Peyer's patch (tissue), 4 donors: ENCODE measurements at regions not wholly inside any gene's neighbourhood (a gene's known extent, or its start where the extent isn't known, plus 50 kb on each side); places are given as distances from the start of the nearest gene placed in this dataset.

Source experiments
- CTCF ChIP-seq, 6 experiments: fragments of 450-650 bp in 4 of 6; fragments of 200-600 bp in 2 of 6; sonication (generic) in 1 of 6; IDR thresholded peaks; one replicate each; pipeline ENCODE4 v1.5.1; 2017 to 2019; ENCODE audit warnings: antibody characterized with exemption in 6 of 6, mild to moderate bottlenecking in 3 of 6, moderate library complexity in 1 of 6
- POLR2A ChIP-seq, 2 donors: fragments of 450-650 bp; IDR thresholded peaks; one replicate each; pipeline ENCODE4 v1.5.1; 2017; ENCODE audit warnings: antibody characterized with exemption in 2 of 2, mild to moderate bottlenecking in 2 of 2, moderate library complexity in 2 of 2

GRCh38 chr6:776951-777350 lies 84.0 kb upstream of the EXOC2 start:
- TF ChIP-seq POLR2A (IDR thresholded peaks at IDR 0.05) (no peak), CTCF (IDR thresholded peaks at IDR 0.05) (no peak)
